NCI-H1092 treated with DMSO at 0.1 percent for 48 hours (cell line): ENCODE measurements at regions not wholly inside any gene's neighbourhood (a gene's known extent, or its start where the extent isn't known, plus 50 kb on each side); places are given as distances from the start of the nearest gene placed in this dataset.

Experiments
- DNase-seq: peaks from one replicate; lab custom pipeline; 2025; lab: John Stamatoyannopoulos, UW

DNA sequence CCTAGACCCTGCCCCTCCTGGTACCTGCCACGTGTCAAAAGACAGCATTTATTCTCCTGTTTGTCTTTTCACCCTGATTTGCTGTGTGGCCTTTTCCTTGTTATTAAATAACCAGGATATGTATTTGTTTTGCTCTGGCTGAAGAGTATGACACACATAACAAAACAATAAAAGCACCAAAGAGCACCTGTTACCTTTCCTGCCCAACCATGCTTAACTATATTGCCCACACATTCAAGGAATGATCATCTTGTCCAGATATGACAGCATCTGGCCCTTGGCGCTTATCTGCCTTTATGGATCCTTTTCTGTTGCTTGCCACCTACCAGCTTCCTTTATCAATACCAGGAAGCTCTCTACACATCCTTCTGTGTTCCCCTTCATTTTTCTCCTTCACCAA, 357.7 kb downstream of the FGFR2 start:
- no peak for DNase-seq

DNA sequence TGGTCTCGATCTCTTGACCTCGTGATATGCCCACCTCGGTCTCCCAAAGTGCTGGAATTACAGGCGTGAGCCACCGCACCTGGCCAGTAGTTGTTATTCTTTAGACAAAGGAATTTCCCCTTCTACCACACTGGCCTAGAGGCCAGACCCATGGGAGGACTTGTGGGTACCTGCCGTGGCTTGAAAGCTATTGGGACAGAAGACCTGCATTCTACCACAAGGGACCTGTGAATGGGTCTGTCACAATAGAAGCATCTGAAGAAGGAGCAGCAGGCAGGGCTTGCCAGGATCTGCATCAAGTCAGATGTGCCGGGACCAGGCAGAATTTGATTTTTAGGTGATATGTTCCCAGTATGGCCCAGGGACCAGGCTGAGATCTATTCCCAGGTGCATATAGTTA, 356.9 kb downstream of the FGFR2 start:
- DNase-seq: no peak

DNA sequence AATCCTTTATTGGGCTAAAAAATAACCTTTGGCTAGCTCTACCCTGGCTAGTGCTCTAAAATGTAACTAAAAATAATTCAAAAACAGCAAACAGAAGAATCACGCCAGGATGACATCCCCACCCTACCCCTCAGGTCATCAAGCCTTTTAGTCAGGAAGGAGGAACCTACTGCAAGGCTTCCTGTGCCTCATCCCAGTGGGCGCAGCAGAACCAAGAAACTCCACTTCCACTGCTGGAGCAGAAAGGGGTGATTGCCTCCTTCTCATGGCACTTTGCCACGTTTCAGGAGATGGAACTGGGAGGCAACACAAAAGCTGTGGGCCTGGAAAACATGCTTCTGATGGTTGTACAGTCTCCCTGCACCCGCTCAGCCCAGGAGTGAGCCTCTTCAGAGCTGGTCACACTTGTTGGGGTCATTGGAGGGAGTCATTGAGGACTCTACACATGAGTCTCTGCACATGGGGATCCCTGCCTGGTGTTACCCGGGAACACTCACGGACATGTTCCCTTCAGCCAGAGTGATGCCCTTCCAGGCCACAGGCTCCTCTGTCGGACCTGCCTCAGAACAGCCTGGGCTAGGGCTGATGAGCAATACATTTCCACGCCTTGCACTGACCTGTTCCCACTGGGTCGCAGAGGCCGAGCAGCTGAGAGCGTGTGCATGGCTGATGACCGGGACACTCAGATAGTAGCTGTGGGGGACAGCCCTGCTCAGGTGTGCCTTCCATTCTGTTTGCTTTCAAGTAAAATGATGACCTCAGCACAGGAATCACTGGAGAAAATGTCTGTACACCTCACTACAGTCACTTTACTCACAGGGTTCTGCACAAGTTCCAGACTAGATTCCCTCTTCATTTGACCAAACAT, 355.3 kb downstream of the FGFR2 start:
- no peak for DNase-seq

DNA sequence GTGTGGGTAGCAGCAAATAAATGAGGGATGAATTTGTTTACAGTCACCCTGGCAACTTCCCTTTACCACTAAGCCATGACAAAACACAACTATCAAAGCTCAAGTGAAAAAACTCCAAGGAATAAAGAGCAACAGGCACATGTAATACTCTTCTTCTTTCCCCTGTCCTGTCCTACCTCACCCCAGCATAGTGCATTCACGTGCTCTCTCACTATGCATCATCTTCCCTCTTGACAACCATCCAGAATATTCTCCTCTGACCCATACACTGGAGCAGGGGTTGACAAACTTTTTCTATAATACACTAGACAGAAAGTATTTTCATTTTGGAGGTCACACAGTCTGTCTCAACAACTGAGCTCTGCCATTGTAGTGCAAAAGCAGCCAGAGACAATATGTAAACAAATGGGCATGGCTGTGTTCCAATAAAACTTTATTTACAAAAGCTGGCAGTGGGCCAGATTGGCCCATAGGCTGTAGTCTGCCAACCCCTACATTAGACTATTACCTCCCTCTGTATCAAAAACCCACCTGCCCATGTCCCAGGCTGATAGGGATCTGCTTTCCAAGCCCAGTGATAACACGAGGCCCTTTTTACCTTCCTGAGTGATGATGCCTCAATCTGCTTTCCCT, 354.5 kb downstream of the FGFR2 start:
- no peak for DNase-seq

DNA sequence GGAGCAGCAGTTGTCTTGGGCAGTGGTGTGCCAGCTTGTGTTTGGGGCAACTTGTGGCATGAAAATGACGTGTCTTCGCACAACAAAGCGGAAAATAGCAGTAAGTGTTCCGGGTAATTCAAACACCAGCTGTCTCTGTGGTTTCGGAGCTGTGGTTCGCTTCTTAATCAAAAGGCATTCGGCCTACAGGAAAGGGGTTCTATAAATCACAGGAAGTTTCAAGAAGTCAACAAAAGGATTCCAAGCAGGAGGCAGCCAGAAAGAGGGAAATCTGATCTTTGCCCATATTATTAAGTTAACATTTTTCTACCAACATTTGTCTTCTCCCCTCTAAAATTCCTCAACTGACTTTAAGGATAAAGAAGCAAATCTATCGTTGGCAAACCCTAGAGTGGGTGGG, 353.4 kb downstream of the FGFR2 start:
- no peak for DNase-seq

DNA sequence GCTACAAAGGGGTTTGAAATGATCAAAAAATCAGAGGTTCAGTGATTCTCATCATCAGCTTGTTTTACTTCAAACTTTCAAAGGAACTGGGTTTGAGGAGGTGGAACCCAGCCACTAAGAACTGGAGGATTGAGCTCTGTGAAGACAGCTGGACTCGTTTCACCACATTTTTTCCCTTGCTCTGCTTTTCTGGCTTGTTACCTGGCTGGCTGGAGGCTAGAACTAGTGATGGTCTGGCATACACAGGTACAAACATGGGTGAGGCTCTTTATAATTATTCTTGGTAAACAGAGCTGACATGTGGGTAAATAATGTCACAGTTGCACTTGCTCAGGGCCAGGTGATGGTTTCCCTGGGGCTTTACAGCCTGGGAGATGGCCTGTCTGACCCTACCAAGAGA, 352.5 kb downstream of the FGFR2 start:
- no peak for DNase-seq

DNA sequence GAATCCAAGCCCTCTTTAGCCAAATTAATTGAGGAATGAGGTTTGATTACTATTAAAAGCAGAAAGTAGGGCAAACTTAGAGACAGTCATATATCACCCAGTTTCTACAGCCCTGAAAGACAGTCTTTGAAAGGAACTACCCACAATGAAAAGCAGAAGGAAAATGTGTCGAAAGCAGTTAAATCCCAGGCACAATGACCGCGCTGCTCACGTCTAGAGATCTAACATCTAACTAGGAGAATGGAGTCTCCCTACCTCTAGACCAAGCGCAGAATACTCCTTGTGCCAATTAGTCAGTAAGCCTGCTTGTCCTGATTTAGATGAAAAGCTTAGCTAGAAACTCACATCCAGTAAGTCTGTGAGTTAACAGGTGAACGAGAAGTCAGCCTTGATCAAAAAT, 350.0 kb downstream of the FGFR2 start:
- no peak for DNase-seq

DNA sequence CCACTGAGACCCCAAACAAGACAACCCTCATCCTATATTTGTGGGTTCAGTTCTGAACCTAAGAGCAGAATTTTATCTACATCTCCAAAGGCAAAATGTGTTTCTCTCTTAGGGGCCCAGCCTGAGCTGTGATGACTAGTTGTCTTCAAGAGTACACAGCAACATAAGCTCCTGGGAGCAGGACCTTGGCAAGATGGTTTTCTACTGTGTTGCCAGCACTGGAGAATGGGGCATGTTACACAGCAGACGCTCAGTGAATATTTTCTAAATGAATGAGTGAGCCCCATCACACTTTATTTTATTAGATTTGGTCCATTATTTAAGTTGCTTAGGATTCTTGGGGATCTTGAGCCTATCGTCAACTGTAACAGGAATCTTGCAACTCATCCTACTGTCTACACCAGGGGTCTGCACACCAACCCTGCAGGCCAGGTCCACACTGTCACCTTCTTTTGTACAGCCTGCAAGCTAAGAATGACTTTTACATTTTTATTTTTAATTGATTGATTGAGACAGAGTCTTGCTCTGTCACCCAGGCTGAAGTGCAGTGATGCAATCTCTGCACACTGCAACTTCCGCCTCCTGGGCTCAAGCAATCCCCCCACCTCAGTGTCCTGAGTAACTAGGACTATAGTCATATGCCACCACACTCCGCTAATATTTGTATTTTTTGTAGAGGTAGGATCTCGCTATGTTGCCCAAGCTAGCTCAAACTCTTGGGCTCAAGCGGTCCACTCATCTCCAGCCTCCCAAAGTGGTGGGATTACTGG, 347.1 kb downstream of the FGFR2 start:
- DNase-seq: no peak

DNA sequence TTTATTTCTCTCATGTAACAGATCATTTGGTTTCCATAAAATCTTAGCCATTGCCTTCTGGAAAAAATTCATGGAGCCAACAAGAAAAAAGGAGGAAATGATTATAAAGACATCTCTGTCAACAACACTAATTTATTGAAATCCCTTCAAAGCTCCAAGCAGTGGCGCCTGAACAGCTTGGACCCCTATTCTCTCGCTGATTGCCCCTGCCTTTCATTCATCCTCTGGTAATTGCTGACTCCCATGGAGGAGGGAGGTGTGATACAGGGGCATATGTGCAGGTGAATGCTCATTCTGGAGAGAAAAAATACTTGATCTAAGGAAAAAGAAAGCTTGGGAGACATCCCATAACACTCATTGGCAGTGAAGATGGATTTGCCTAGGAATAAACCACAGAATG, 345.5 kb downstream of the FGFR2 start:
- DNase-seq: no peak

DNA sequence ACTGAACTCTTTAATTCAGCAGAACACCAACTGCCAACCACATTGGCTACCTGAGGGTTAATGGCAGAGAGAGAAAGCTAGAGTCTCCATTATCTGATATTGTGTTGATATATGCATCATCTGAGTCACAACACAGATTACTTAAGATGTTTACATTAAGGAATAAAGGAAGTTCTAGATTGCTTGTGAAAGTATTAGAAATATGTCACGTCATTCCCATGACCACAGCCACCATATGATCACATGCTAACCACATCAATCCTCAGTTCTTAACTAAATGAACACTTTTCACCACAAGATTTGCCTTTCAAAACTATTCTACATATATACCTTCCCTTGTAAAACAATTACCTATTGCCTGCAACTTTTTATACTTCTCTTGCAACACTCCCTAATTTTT, 337.9 kb downstream of the FGFR2 start:
- no peak for DNase-seq

DNA sequence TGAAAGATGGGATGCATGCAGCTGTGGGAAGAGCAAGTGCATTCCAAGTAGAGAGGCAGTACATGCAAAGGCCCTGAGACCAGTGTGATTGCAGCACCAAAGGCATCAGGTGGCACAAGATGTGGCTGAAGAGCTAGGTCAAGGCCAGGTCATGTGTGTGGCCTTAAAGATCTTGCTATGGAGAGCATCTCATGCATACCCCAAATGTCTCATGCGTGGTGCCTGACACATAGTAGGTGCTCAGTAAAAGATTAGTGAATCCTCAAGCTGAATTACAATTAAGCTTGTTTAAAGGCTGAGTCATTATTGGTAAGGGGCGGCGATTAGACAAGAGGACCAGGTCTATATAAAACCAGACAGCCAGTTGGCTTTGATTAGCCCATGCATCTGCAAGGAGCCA, 336.6 kb downstream of the FGFR2 start:
- DNase-seq: no peak

DNA sequence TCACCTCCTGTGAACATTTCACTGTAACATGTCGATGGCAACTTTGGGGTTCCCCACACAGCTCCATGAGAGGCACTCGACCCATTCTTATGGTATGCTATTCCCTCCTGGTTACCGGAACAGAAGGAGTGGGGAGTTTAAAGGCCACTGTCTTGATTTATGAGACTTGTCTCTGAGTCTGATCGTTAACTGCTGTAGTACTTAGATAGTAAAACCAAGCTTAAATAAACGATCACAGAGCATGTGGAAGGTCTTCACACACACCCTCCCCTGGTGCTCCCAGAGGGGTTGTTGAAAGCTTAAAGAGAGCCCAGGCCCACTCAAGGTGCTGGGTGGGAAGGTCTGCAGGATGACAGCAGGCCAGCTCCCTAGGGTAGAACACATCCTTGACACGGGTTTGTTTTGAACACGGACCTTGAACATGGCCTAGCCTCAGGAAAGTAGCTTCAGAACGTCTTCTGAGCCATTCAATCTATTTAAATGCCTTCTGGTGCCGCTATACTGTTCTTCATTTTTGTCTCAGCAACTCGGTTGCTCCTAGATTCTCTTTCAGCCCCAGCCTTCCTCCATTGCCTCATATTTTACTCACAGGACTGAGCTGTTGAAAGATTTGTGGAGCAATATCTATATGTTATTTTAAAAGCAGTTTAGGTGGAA, 335.3 kb downstream of the FGFR2 start:
- no peak for DNase-seq

DNA sequence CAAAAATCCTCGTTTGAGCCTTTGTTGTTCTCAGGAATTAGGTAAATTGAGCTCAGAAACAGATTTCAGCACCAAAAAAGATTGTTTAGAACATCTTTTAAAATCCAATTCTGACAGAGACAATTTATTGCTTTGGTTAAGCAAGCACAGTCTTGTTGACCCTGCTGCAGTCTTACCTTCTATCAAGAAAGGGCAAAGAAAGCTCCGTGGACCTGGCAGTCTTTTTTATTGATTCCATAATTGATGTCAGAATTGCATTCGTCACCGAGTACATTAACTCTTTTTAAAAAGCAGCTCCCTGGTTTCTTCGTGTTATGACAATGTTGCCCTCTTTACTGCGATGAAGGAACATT, 334.8 kb downstream of the FGFR2 start:
- DNase-seq: no peak

DNA sequence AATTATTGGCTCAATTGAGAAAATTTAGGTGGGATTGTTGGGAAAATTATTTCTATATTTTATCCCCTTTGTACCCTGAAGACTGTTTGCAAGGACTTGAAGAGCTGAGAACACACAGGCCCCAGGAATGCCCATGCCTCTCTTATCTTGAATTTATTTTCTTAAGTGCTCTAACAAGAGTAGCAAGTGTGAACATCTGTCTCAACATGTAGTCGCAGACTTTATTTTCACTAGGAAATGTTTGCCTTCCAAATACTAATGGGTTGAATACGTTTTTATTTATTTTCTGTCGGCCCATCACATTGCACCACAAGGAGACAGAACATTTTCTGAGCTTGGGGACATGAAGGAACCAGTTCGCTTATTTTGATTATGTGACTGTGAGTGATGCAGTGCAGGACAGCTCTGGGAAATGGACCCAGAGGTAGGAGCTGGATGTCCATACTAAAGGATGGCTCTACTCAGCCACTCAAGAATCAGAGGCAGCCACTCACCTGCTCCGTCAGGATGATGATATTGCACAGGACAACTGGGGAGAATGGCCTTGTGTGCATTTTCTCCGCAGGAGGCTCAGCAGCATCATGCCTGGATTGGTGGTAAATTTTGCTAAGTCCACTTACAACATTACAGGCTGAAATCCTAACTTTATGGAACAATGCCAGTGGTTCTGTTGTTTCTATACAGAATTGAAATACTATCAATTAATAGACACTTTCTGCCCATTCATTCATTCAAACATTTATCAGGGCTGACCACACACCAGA, 332.7 kb downstream of the FGFR2 start:
- DNase-seq: no peak

DNA sequence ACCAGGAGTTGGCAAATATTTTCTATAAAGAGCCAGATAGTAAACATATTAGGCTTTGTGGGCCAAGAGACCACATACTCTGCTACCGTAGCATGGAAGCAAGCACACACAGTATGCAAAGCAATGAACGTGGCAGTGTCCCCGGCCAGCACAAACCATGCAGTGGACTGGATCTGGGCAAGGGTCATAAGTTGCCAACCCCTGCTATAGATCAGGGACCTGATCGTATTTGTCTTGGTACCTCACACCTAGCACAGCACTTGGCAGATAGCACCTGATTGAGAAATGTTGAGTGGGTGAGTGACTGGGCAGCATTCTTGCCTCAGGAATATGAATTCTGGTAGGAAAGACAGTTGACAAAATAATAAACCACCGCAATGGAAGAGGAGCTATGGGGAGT, 331.9 kb downstream of the FGFR2 start:
- no peak for DNase-seq

DNA sequence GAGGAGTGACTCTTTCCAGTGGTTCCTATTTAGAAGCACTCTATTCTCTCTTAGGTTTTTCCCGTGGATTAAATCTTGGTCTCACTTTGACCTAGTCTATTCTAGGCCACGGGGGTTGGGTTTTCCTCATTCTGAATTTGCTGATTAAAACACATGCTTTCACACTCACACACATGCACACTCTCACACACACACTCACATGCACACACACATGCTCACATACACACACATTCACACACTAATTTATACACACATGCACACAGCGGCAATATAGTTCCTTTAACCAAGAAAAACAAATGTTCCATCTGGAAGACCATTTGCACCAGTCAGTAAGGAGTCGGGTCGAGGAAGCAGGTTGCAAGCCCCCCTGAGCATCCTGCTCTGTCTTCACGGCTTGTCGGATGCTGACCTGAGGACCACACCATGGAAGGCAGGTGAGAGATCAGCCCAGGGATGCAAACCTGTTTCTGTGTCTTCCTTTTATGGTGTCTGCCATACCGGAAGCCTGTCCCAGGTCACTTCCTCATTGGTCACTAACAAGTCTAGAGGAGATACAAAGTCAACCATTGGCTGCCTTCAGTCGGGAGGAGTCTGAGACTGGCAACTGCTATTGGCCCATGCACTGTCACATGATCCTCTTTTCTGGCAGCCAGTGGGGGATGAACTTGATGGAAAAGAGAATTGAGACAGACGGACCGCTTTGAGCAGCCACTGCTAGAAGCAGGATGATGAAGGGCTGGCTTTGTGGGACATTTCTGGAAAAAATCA, 330.8 kb downstream of the FGFR2 start:
- DNase-seq: no peak

DNA sequence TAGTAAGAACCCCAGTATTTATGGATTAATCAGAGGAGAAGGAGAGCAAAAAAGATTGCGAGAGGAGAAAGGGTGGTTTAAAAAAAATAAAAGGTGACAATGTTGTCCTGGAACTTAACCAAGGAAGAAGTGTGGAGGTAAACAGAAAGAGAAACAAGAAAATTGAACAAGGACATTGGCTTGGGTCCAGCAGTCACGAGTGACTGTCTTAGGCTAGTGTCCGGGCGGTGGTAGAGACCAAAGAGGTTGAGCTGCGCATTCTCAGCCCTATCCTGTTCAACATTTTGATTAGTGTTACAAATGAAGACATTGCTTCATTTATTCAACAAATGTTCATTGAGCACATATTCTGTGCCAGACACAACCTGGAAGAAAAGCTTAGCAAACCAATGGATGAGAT, 329.9 kb downstream of the FGFR2 start:
- no peak for DNase-seq

DNA sequence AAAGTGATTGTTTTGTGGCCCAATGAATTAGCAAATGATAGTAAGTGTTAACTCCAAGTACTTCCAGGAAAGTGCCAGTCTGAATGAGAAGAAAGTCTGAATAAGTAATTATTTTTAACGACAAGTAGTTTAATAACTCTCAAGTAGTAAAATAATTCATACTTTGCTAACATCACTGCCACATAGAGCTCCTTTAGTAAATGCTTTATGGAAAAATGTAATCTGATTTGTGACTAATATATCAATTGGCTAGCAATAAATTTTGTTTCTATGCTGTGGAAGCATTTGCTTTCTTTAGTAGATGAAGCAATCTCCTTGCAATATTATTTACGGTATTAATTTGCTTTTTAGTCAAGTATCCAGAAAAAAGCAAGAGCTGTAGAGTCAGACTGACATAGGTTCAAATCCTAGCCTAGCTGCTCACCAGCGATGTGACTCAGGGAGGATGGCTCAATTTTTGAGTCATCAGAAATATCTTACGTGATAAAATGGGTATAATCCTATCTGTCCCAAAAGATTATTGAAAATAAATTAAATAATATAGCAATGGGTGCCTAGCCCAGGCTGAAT, 329.3 kb downstream of the FGFR2 start:
- DNase-seq: no peak

DNA sequence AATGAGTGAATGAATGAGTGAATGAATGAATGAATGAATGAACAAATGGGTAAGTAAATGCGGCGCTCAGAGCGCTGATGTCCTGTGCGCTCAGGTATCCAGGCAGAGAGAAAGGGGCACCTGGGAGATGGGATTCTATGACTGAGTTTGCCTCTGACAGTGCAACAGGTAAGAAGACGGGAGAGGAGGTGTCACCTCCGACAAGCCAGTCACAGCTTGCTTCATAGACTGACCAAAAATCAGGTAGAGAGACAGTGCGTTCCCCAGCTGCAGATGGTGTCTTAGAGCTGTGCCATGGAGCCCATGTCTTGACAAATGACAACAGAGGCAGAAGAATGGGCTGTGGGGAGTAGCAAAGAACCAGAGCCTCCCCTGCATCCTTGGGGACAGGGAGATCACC, 327.3 kb downstream of the FGFR2 start:
- DNase-seq: no peak

DNA sequence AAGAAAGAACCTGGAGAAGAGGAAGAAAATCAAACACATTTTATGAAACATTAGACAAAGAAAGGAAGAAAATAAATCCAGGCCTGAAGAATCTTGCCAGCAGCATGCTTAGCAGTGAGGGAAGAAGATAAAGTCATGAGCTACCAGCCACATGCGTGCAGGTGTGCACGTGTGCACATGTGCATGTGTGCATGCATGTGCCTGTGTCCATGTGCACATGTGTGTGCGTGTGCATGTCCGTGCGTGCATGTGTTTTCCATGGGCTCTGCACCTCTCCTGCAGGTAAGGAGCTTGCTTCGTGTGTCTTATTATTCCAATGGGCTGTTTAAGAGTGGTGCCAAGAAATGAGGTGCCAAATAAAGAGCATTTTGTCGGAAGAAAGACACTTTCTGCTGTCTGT, 322.2 kb downstream of the FGFR2 start:
- no peak for DNase-seq

DNA sequence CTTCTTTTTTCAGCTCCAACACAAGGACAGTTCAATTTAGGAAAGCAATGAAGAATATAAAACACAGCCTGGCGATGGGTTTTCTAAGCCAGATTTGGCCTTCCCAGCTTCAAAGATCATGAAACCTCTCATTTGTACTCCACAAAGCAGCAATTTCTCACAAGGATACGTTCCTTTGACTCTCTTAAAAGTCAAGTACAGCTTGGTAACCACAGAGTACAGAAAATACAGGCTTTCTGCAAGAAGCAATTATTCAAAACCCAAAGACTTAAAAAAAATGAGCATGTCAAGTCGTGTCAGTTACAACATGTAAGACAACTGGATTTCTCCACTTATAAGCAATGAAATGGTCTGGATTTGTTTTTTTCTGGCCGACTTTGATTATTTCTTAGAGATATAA, 321.4 kb downstream of the FGFR2 start:
- DNase-seq: no peak
